Activated CD8-positive, alpha-beta T cell treated with anti-CD3 and anti-CD28 coated beads for 36 hours (primary cell): ENCODE measurements at regions not wholly inside any gene's neighbourhood (a gene's known extent, or its start where the extent isn't known, plus 50 kb on each side); places are given as distances from the start of the nearest gene placed in this dataset.

Source experiments
- ATAC-seq: fragments of 200-7000 bp; cut with Tn5 transposase; one replicate; pipeline ENCODE4 v1.10.0; 2021; ENCODE audit warnings: mild to moderate bottlenecking, moderate library complexity
- CTCF ChIA-PET: fragments of 350-600 bp; sonication (Branson Sonifier 250); formaldehyde crosslinking; loops from one replicate; lab custom pipeline; 2021; ENCODE audit warnings: antibody characterized with exemption; lab: Charles Lee
- POLR2A ChIA-PET: fragments of 350-600 bp; sonication (Branson Sonifier 250); formaldehyde crosslinking; loops from one replicate; lab custom pipeline; 2021; ENCODE audit warnings: antibody characterized with exemption; lab: Charles Lee
- DNase-seq: peaks from one replicate; pipeline ENCODE4 v3.0.0-alpha.2; 2020
- H3K27ac Mint-ChIP-seq: one replicate; pipeline ENCODE4 v1.8.0; 2021; ENCODE audit warnings: mild to moderate bottlenecking, mixed read lengths
- H3K27me3 Mint-ChIP-seq: one replicate; pipeline ENCODE4 v1.8.0; 2021; ENCODE audit warnings: mixed read lengths
- H3K36me3 Mint-ChIP-seq: one replicate; pipeline ENCODE4 v1.8.0; 2021; ENCODE audit warnings: low read depth, mixed read lengths
- H3K4me1 Mint-ChIP-seq: one replicate; pipeline ENCODE4 v1.8.0; 2021; ENCODE audit warnings: low read depth, mixed read lengths
- H3K4me3 Mint-ChIP-seq: one replicate; pipeline ENCODE4 v1.8.0; 2021; ENCODE audit warnings: mild to moderate bottlenecking, moderate library complexity, mixed read lengths
- H3K9me3 Mint-ChIP-seq: one replicate; pipeline ENCODE4 v1.8.0; 2021; ENCODE audit warnings: mixed read lengths
- CTCF ChIP-seq: fragments of 200-600 bp; IDR thresholded peaks from one replicate; pipeline ENCODE4 v1.8.0; 2022; ENCODE audit warnings: antibody characterized with exemption, mild to moderate bottlenecking
- intact Hi-C: fragments of 100-400 bp; cut with micrococcal nuclease; formaldehyde crosslinking; loops from one replicate; pipeline ENCODE4 v1.10.0; 2022

GRCh38 chr1:229035054-229035747, 235.7 kb upstream of the RAB4A start:
- DNase-seq (peak; percentile 9), ATAC-seq (peak; percentile 71)
- Mint-ChIP-seq H3K36me3 (no peaks in the 10 kb centered on the region), H3K4me1 (peaks cover 30% of the 10 kb centered on the region), H3K27ac (no peak overlapping the region), H3K9me3 (no peaks in the 10 kb centered on the region), H3K27me3 (peaks cover 12% of the 10 kb centered on the region), H3K4me3 (no peak overlapping the region)
- TF ChIP-seq CTCF, result no peak
- intact Hi-C loops, result no loop called here
- CTCF ChIA-PET, result interaction anchor here (1.1 to 2.0 kb wide), 5 partner anchors 12 to 371 kb away, joined by 3 to 5 read pairs (median 3); no protein-coding TSS in a partner anchor
- POLR2A ChIA-PET, result interaction anchor here (0.7 kb wide), 1 partner anchor 27 kb away, joined by 3 read pairs; no protein-coding TSS in a partner anchor

- Mint-ChIP-seq H3K27ac (no peak overlapping the region), H3K4me3 (no peak overlapping the region), H3K4me1 (peaks cover 30% of the 10 kb centered on the region), H3K27me3 (peaks cover 12% of the 10 kb centered on the region), H3K36me3 (no peaks in the 10 kb centered on the region), H3K9me3 (no peaks in the 10 kb centered on the region)
- CTCF ChIA-PET, result interaction anchor here (1.1 to 2.0 kb wide), 5 partner anchors 95 to 372 kb away, joined by 3 to 5 read pairs (median 3); no protein-coding TSS in a partner anchor
- POLR2A ChIA-PET, result no interaction called here
- intact Hi-C loops, result no loop called here
- DNase-seq (no peak), ATAC-seq (no peak)
- TF ChIP-seq CTCF, result no peak
Observed at GRCh38 chr1:229035748-229036082, 235.2 kb upstream of the RAB4A start.

GRCh38 chr1:229037806-229038405, 233.0 kb upstream of the RAB4A start:
- ChIA-PET CTCF (interaction anchor here (1.6 kb wide), 1 partner anchor 374 kb away, joined by 4 read pairs; no protein-coding TSS in a partner anchor), POLR2A (no interaction called here)
- DNase-seq (no peak), ATAC-seq (no peak)
- Mint-ChIP-seq H3K36me3 (no peaks in the 10 kb centered on the region), H3K4me1 (peaks cover 29% of the 10 kb centered on the region), H3K4me3 (no peak overlapping the region), H3K9me3 (no peaks in the 10 kb centered on the region), H3K27me3 (peaks cover 12% of the 10 kb centered on the region), H3K27ac (no peak overlapping the region)
- intact Hi-C loops, result no loop called here
- no peak for TF ChIP-seq CTCF

- ChIA-PET POLR2A (interaction anchor here (0.8 kb wide), 1 partner anchor 14 kb away, joined by 3 read pairs; no protein-coding TSS in a partner anchor), CTCF (no interaction called here)
- H3K27ac Mint-ChIP-seq, result no peak overlapping the region
- no peak for TF ChIP-seq CTCF
- intact Hi-C loops, result no loop called here
- H3K36me3 Mint-ChIP-seq, result no peaks in the 10 kb centered on the region
- H3K4me3 Mint-ChIP-seq, result no peak overlapping the region
- H3K4me1 Mint-ChIP-seq, result peaks cover 12% of the 10 kb centered on the region
- no peak for ATAC-seq
- H3K27me3 Mint-ChIP-seq, result peaks cover 13% of the 10 kb centered on the region
- H3K9me3 Mint-ChIP-seq, result no peaks in the 10 kb centered on the region
- no peak for DNase-seq
Observed at GRCh38 chr1:229040630-229041358, 230.1 kb upstream of the RAB4A start.
